ENCODE measurements at regions not wholly inside any gene's neighbourhood (a gene's known extent, or its start where the extent isn't known, plus 50 kb on each side); places are given as distances from the start of the nearest gene placed in this dataset.

DNA sequence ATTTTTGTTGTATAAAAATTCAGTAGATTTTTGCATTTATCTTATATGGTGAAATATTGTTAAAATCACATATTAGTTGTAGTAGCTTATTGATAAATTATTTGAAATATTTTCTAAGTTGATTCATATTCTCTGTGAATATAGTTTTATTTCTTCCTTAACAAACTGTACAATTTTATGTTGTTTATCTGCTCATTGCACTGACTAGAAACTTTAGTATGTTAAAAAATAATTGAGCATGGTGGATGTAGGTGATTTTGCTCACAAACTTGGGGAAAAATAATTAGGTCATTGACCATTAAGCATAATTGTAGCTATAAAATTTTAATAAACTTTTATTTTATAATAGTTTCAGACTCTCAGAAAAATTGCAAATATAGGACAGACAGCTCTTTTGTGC, 1445.3 kb upstream of the MIR17HG start:
- Histone ChIP-seq H3K4me3 (ENCODE audit: low read depth in 1 of 3, low read length in 3 of 3) (no peak overlapping the region), H3K36me3 (ENCODE audit: control insufficient read depth in 4 of 4, insufficient read depth in 3 of 4, low read depth in 1 of 4, low read length in 3 of 4) (no peaks in the 10 kb centered on the region), H3K27ac (ENCODE audit: low read depth in 1 of 2, low read length in 2 of 2) (no peak overlapping the region), H3K4me1 (ENCODE audit: control insufficient read depth in 4 of 4, insufficient read depth in 4 of 4, low read length in 3 of 4) (no peaks in the 10 kb centered on the region), H3K27me3 (ENCODE audit: control insufficient read depth in 4 of 4, insufficient read depth in 4 of 4, low read length in 3 of 4) (no peaks in the 10 kb centered on the region), H3K9ac (ENCODE audit: low read depth in 1 of 2, low read length in 2 of 2) (no peak overlapping the region), H3K9me3 (ENCODE audit: control insufficient read depth in 4 of 4, low read length in 3 of 4) (no peaks in the 10 kb centered on the region)
- DNase-seq (ENCODE audit: low spot score) = no peak
- TF ChIP-seq, protein P1, sequence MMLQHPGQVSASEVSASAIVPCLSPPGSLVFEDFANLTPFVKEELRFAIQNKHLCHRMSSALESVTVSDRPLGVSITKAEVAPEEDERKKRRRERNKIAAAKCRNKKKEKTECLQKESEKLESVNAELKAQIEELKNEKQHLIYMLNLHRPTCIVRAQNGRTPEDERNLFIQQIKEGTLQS (IDR thresholded peaks at IDR 0.05) = no peak
- TF ChIP-seq, protein P2, sequence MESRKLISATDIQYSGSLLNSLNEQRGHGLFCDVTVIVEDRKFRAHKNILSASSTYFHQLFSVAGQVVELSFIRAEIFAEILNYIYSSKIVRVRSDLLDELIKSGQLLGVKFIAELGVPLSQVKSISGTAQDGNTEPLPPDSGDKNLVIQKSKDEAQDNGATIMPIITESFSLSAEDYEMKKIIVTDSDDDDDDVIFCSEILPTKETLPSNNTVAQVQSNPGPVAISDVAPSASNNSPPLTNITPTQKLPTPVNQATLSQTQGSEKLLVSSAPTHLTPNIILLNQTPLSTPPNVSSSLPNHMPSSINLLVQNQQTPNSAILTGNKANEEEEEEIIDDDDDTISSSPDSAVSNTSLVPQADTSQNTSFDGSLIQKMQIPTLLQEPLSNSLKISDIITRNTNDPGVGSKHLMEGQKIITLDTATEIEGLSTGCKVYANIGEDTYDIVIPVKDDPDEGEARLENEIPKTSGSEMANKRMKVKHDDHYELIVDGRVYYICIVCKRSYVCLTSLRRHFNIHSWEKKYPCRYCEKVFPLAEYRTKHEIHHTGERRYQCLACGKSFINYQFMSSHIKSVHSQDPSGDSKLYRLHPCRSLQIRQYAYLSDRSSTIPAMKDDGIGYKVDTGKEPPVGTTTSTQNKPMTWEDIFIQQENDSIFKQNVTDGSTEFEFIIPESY (IDR thresholded peaks at IDR 0.05) = no peak
- TF ChIP-seq EGR1 (IDR thresholded peaks at IDR 0.05; ENCODE audit: low read depth in 2 of 2) (no peak), NR2F2 (IDR thresholded peaks at IDR 0.05) (no peak), HNF4A (conservative IDR thresholded peaks at IDR 0.05) (no peak)

DNA sequence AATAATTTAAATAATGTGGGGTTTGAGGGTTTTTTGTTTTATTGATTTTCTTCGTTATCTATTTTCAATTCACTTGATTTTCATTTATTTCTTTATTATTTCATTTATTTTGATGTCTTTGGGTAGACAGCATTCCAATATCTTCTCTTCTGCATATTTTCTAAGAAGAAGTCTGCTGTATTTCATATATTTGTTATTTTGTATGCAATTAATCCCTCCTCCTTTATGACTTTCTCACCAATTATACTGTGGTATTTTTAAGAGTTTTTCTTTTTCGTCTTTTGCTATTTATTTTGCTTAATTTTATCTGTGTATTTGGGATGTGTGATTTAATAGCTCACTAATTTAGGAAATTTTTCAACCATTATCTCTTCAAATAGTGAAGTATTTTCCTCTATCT, 1444.4 kb upstream of the MIR17HG start:
- Histone ChIP-seq H3K9ac (ENCODE audit: low read depth in 1 of 2, low read length in 2 of 2) (no peak overlapping the region), H3K27me3 (ENCODE audit: control insufficient read depth in 4 of 4, insufficient read depth in 4 of 4, low read length in 3 of 4) (no peaks in the 10 kb centered on the region), H3K36me3 (ENCODE audit: control insufficient read depth in 4 of 4, insufficient read depth in 3 of 4, low read depth in 1 of 4, low read length in 3 of 4) (no peaks in the 10 kb centered on the region), H3K4me1 (ENCODE audit: control insufficient read depth in 4 of 4, insufficient read depth in 4 of 4, low read length in 3 of 4) (no peaks in the 10 kb centered on the region), H3K9me3 (ENCODE audit: control insufficient read depth in 4 of 4, low read length in 3 of 4) (no peaks in the 10 kb centered on the region), H3K27ac (ENCODE audit: low read depth in 1 of 2, low read length in 2 of 2) (no peak overlapping the region), H3K4me3 (ENCODE audit: low read depth in 1 of 3, low read length in 3 of 3) (no peak overlapping the region)
- DNase-seq (ENCODE audit: low spot score) = no peak
- 56% methylated on average over 2 of the region's 2 CpGs for WGBS
- TF ChIP-seq, protein P2 (IDR thresholded peaks at IDR 0.05) = no peak
- TF ChIP-seq FOXA2 (IDR thresholded peaks at IDR 0.05) = no peak
- no peak for TF ChIP-seq TAF1 (conservative IDR thresholded peaks at IDR 0.05)
- no peak for TF ChIP-seq RXRA (IDR thresholded peaks at IDR 0.05)
- no peak for TF ChIP-seq SP1 (IDR thresholded peaks at IDR 0.05)

DNA sequence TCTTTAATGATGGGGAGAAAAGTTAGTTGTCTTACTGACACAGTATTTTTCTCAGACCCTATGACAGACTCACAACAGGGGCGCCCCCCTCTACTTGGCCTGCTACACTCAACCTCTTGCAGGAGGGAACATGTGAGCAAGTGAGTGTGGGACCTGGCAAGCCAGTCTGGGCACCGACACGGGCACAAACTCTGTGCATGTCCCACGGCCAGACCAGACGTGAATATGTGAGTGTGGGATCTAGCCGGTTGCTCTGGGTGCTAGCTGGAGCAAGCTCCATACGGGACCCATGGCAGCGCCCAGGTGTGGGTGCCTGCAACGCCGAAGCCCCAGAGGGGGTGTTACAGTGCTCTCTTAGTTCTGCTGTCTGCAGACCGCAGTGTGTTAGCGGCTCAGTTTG, 1437.3 kb upstream of the MIR17HG start:
- Histone ChIP-seq H3K9ac (ENCODE audit: low read depth in 1 of 2, low read length in 2 of 2) (no peak overlapping the region), H3K27me3 (ENCODE audit: control insufficient read depth in 4 of 4, insufficient read depth in 4 of 4, low read length in 3 of 4) (no peaks in the 10 kb centered on the region), H3K9me3 (ENCODE audit: control insufficient read depth in 4 of 4, low read length in 3 of 4) (peaks cover 0 to 1% (median 0%) of the 10 kb centered on the region in 4 donors), H3K4me1 (ENCODE audit: control insufficient read depth in 4 of 4, insufficient read depth in 4 of 4, low read length in 3 of 4) (no peaks in the 10 kb centered on the region), H3K36me3 (ENCODE audit: control insufficient read depth in 4 of 4, insufficient read depth in 3 of 4, low read depth in 1 of 4, low read length in 3 of 4) (no peaks in the 10 kb centered on the region), H3K27ac (ENCODE audit: low read depth in 1 of 2, low read length in 2 of 2) (no peak overlapping the region), H3K4me3 (ENCODE audit: low read depth in 1 of 3, low read length in 3 of 3) (no peak overlapping the region)
- TF ChIP-seq, protein P3, sequence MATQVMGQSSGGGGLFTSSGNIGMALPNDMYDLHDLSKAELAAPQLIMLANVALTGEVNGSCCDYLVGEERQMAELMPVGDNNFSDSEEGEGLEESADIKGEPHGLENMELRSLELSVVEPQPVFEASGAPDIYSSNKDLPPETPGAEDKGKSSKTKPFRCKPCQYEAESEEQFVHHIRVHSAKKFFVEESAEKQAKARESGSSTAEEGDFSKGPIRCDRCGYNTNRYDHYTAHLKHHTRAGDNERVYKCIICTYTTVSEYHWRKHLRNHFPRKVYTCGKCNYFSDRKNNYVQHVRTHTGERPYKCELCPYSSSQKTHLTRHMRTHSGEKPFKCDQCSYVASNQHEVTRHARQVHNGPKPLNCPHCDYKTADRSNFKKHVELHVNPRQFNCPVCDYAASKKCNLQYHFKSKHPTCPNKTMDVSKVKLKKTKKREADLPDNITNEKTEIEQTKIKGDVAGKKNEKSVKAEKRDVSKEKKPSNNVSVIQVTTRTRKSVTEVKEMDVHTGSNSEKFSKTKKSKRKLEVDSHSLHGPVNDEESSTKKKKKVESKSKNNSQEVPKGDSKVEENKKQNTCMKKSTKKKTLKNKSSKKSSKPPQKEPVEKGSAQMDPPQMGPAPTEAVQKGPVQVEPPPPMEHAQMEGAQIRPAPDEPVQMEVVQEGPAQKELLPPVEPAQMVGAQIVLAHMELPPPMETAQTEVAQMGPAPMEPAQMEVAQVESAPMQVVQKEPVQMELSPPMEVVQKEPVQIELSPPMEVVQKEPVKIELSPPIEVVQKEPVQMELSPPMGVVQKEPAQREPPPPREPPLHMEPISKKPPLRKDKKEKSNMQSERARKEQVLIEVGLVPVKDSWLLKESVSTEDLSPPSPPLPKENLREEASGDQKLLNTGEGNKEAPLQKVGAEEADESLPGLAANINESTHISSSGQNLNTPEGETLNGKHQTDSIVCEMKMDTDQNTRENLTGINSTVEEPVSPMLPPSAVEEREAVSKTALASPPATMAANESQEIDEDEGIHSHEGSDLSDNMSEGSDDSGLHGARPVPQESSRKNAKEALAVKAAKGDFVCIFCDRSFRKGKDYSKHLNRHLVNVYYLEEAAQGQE (IDR thresholded peaks at IDR 0.05) = no peak
- TF ChIP-seq GABPA (IDR thresholded peaks at IDR 0.05 in 1 of 2, conservative IDR thresholded peaks at IDR 0.05 in 1 of 2) (no peak), FOXA2 (IDR thresholded peaks at IDR 0.05) (no peak), YY1 (IDR thresholded peaks at IDR 0.05) (no peak), SP1 (IDR thresholded peaks at IDR 0.05) (no peak)
- TF ChIP-seq, protein P4, sequence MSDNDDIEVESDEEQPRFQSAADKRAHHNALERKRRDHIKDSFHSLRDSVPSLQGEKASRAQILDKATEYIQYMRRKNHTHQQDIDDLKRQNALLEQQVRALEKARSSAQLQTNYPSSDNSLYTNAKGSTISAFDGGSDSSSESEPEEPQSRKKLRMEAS (IDR thresholded peaks at IDR 0.05) = no peak
- no peak for DNase-seq (ENCODE audit: low spot score)
- WGBS = 84% methylated on average over 12 of the region's 12 CpGs

Data from liver (tissue), 7 donors.